Upper lobe of left lung (tissue), 4 donors: ENCODE measurements at regions not wholly inside any gene's neighbourhood (a gene's known extent, or its start where the extent isn't known, plus 50 kb on each side); places are given as distances from the start of the nearest gene placed in this dataset.

Experiments used
- POLR2A ChIP-seq, 4 donors: fragments of 450-650 bp; IDR thresholded peaks; one replicate each; pipeline ENCODE4 v1.5.1; 2016 to 2017; ENCODE audit warnings: antibody characterized with exemption in 4 of 4, mild to moderate bottlenecking in 2 of 4
- TF ChIP-seq, protein P1 (sequence below), 6 experiments: fragments of 450-650 bp in 4 of 6; fragments of 200-600 bp in 2 of 6; sonication (generic) in 2 of 6; IDR thresholded peaks; one replicate each; pipeline ENCODE4 v1.5.1; 2016 to 2019; ENCODE audit warnings: antibody characterized with exemption in 6 of 6

DNA sequence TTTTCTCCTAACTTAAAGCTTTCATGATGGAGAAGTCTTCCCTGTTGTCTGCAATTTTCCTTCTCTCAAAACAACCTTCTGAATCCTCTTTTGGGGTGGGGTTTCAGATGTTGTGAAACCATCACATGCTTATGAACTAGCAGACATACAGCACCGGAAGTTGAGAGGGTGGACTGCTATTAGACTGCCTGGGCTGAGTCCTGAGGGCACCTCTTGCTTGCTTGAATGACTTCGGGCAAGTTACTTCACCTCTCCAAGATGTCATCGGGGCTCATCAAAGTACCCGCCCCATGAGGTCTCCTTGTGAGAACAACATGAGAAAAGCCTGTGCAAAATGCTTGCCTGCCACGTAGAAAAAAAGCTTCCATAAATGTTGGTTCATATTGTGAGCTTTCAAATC, 89.6 kb downstream of the CCDC185 start:
- TF ChIP-seq, protein P1, sequence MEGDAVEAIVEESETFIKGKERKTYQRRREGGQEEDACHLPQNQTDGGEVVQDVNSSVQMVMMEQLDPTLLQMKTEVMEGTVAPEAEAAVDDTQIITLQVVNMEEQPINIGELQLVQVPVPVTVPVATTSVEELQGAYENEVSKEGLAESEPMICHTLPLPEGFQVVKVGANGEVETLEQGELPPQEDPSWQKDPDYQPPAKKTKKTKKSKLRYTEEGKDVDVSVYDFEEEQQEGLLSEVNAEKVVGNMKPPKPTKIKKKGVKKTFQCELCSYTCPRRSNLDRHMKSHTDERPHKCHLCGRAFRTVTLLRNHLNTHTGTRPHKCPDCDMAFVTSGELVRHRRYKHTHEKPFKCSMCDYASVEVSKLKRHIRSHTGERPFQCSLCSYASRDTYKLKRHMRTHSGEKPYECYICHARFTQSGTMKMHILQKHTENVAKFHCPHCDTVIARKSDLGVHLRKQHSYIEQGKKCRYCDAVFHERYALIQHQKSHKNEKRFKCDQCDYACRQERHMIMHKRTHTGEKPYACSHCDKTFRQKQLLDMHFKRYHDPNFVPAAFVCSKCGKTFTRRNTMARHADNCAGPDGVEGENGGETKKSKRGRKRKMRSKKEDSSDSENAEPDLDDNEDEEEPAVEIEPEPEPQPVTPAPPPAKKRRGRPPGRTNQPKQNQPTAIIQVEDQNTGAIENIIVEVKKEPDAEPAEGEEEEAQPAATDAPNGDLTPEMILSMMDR (IDR thresholded peaks at IDR 0.05), result no peak
- TF ChIP-seq POLR2A (IDR thresholded peaks at IDR 0.05), result no peak
